ENCODE measurements at regions not wholly inside any gene's neighbourhood (a gene's known extent, or its start where the extent isn't known, plus 50 kb on each side); places are given as distances from the start of the nearest gene placed in this dataset.

DNA sequence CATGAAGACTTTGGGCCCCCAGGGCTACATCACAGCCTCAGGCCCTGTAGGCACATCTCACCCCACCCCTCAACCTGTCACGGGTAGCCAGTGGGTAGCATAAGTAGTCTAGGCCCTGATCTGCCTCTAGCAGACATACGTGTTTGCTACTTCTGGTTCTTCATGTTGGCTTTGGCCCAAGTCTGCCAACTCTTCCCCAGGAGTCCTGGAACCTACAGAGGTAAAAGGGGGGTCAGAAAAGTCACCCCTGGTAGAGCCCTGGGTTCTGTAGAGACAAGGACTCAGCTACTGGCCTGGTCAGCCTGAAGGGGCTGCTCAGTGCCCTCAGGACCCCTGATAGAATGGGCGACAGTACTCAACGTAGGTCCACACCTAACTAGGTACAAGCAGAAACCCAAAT, 67.5 kb upstream of the UNC5B start:
- ATAC-seq (replicated peaks in 1 of 4) (no peak), DNase-seq (no peak)
- Mint-ChIP-seq H3K4me3 (no peak overlapping the region), H3K36me3 (no peaks in the 10 kb centered on the region), H3K27ac (no peak overlapping the region), H3K4me1 (no peaks in the 10 kb centered on the region), H3K27me3 (no peaks in the 10 kb centered on the region), H3K9me3 (no peaks in the 10 kb centered on the region)
- no peaks in the 10 kb centered on the region for H3K36me3 ChIP-seq (ENCODE audit: control insufficient read depth in 2 of 2, extremely low read depth in 1 of 2, insufficient read depth in 1 of 2, low read length in 1 of 2)
- H3K9me3 ChIP-seq, result no peaks in the 10 kb centered on the region
- H3K27ac ChIP-seq (ENCODE audit: low read length), result no peak overlapping the region
- 89% methylated on average over 2 of the region's 4 CpGs for WGBS (ENCODE audit: insufficient coverage)
- ChIA-PET CTCF (no interaction called here), POLR2A (no interaction called here)
- H3K27me3 ChIP-seq (replicated peaks in 1 of 2; ENCODE audit: control insufficient read depth in 2 of 2, extremely low read depth in 1 of 2, insufficient read depth in 2 of 2, low read length in 1 of 2), result peaks cover 0 to 13% of the 10 kb centered on the region in 2 experiments
- H3K4me1 ChIP-seq (ENCODE audit: control insufficient read depth in 1 of 2, extremely low read depth in 1 of 2, insufficient read depth in 2 of 2, low read length in 2 of 2), result no peaks in the 10 kb centered on the region
- no peak overlapping the region for H3K4me3 ChIP-seq (ENCODE audit: control insufficient read depth in 1 of 2, extremely low read depth in 1 of 2, low read length in 1 of 2)

DNA sequence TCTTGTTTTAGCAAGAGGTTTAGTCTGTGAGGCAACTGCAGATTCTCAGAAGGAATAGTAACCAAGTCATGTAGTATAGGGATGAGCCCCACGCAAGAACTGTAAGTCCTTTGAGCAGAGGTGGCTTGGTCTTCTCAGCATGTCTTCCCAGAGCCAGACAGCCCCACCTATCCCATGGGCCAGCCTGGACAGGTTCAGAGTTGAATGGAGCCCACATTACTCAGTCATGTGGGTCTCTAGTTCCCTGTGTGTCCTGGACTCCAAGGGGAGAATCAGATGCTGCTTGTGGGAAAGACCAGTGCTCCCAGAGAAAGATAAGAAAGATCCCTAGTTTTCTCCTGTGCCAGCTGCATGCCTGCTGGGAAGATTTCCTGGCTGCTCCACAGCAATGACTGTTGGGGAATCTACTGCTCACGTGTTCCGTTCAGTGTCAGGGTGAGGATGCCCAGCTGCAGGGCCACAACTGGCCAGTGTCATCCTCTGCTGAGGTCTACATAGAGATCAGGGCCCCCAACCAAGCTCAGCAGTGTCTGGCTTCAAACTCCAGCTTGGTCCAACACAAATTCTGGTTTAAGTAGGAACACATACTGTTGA, 66.9 kb upstream of the UNC5B start:
- DNase-seq, result no peak
- Mint-ChIP-seq H3K27me3 (no peaks in the 10 kb centered on the region), H3K4me1 (no peaks in the 10 kb centered on the region), H3K4me3 (no peak overlapping the region), H3K9me3 (no peaks in the 10 kb centered on the region), H3K27ac (no peak overlapping the region), H3K36me3 (no peaks in the 10 kb centered on the region)
- no peaks in the 10 kb centered on the region for H3K9me3 ChIP-seq
- peaks cover 0 to 13% of the 10 kb centered on the region in 2 experiments for H3K27me3 ChIP-seq (replicated peaks in 1 of 2; ENCODE audit: control insufficient read depth in 2 of 2, extremely low read depth in 1 of 2, insufficient read depth in 2 of 2, low read length in 1 of 2)
- ChIA-PET POLR2A (no interaction called here), CTCF (no interaction called here)
- WGBS (ENCODE audit: insufficient coverage), result 85% methylated on average over 3 of the region's 3 CpGs
- no peak overlapping the region for H3K27ac ChIP-seq (ENCODE audit: low read length)
- ATAC-seq (replicated peaks in 1 of 4), result no peak
- no peaks in the 10 kb centered on the region for H3K4me1 ChIP-seq (ENCODE audit: control insufficient read depth in 1 of 2, extremely low read depth in 1 of 2, insufficient read depth in 2 of 2, low read length in 2 of 2)
- H3K36me3 ChIP-seq (ENCODE audit: control insufficient read depth in 2 of 2, extremely low read depth in 1 of 2, insufficient read depth in 1 of 2, low read length in 1 of 2), result no peaks in the 10 kb centered on the region
- no peak overlapping the region for H3K4me3 ChIP-seq (ENCODE audit: control insufficient read depth in 1 of 2, extremely low read depth in 1 of 2, low read length in 1 of 2)

DNA sequence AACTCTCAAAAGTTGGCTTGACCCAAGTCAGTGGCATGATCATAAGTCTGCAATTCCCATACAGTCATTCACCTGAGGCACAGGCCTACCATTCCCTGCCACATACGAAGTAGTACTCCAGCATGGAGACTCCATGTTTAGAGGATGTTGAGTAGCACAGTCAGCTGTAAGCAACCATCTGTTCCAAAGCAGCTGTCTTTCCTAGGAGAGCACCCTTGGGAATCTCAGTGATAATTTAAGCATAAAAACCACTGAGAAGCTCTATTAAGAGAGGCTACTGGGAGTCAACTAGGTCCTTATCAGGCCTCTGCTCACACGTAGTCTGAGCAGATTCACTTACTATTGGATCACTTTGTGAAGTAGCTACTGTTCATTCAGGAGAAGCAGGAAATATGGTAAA, 61.6 kb upstream of the UNC5B start:
- no peak overlapping the region for H3K4me3 ChIP-seq (ENCODE audit: control insufficient read depth in 1 of 2, extremely low read depth in 1 of 2, low read length in 1 of 2)
- no peaks in the 10 kb centered on the region for H3K9me3 Mint-ChIP-seq
- no peaks in the 10 kb centered on the region for H3K36me3 Mint-ChIP-seq
- H3K4me1 Mint-ChIP-seq, result no peaks in the 10 kb centered on the region
- no peaks in the 10 kb centered on the region for H3K36me3 ChIP-seq (ENCODE audit: control insufficient read depth in 2 of 2, extremely low read depth in 1 of 2, insufficient read depth in 1 of 2, low read length in 1 of 2)
- H3K4me1 ChIP-seq (ENCODE audit: control insufficient read depth in 1 of 2, extremely low read depth in 1 of 2, insufficient read depth in 2 of 2, low read length in 2 of 2), result no peaks in the 10 kb centered on the region
- no peak overlapping the region for H3K27ac Mint-ChIP-seq
- no peak overlapping the region for H3K27ac ChIP-seq (ENCODE audit: low read length)
- DNase-seq (no peak), ATAC-seq (replicated peaks in 1 of 4) (no peak)
- ChIA-PET CTCF (no interaction called here), POLR2A (no interaction called here)
- H3K27me3 ChIP-seq (replicated peaks in 1 of 2; ENCODE audit: control insufficient read depth in 2 of 2, extremely low read depth in 1 of 2, insufficient read depth in 2 of 2, low read length in 1 of 2), result peaks cover 0 to 4% of the 10 kb centered on the region in 2 experiments
- 100% methylated on average over 1 of the region's 2 CpGs for WGBS (ENCODE audit: insufficient coverage)
- no peaks in the 10 kb centered on the region for H3K9me3 ChIP-seq
- H3K27me3 Mint-ChIP-seq, result no peaks in the 10 kb centered on the region
- H3K4me3 Mint-ChIP-seq, result no peak overlapping the region

DNA sequence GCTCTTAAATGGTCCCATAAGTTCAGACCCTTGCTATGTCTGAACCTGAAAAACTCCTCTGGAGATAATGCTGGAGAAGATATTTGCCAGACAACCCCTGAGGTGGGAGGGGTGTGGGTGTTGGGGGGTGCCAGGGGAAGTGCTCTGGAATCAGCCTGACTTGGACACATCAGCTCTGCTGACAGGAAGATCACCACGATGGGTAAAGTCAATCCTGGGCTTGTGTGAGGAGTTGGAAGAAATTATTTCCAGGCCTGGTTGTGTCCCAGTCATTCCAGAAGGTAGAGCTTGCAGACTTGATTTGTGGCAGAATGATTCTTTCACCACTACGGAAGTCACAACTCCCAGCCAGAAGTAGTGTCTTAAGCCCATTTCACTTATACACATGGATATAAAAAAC, 60.3 kb upstream of the UNC5B start:
- POLR2A ChIA-PET, result no interaction called here

DNA sequence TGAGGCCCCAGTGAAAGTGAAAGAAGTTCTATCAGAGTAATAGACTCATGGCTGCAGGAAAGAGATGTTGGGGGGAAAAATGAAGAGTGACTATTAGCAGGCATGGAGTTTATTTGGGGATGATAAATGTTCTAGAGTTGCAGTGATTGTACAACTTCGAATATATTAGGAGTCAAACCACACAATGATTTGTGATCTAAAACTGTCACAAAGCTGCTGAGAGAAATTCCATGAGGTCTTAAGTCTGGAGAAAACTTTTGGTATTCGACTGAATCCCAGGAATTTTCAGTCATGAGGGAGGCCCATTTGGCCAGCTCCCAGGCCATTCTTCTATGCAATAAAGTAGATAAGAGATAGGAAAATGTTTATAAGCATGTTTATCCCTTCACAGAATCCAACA, 55.9 kb upstream of the UNC5B start:
- H3K36me3 ChIP-seq (ENCODE audit: control insufficient read depth in 2 of 2, extremely low read depth in 1 of 2, insufficient read depth in 1 of 2, low read length in 1 of 2), result no peaks in the 10 kb centered on the region
- H3K4me1 ChIP-seq (ENCODE audit: control insufficient read depth in 1 of 2, extremely low read depth in 1 of 2, insufficient read depth in 2 of 2, low read length in 2 of 2), result no peaks in the 10 kb centered on the region
- no peak for DNase-seq
- no peak overlapping the region for H3K27ac Mint-ChIP-seq
- no peaks in the 10 kb centered on the region for H3K27me3 Mint-ChIP-seq
- no peak overlapping the region for H3K27ac ChIP-seq (ENCODE audit: low read length)
- H3K27me3 ChIP-seq (replicated peaks in 1 of 2; ENCODE audit: control insufficient read depth in 2 of 2, extremely low read depth in 1 of 2, insufficient read depth in 2 of 2, low read length in 1 of 2), result no peaks in the 10 kb centered on the region
- ATAC-seq (replicated peaks in 1 of 4), result no peak
- no peak overlapping the region for H3K4me3 ChIP-seq (ENCODE audit: control insufficient read depth in 1 of 2, extremely low read depth in 1 of 2, low read length in 1 of 2)
- no peaks in the 10 kb centered on the region for H3K9me3 ChIP-seq
- 50% methylated on average over 1 of the region's 2 CpGs for WGBS (ENCODE audit: insufficient coverage)
- H3K36me3 Mint-ChIP-seq, result no peaks in the 10 kb centered on the region
- no peaks in the 10 kb centered on the region for H3K4me1 Mint-ChIP-seq
- ChIA-PET POLR2A (no interaction called here), CTCF (no interaction called here)
- H3K4me3 Mint-ChIP-seq, result no peak overlapping the region
- no peaks in the 10 kb centered on the region for H3K9me3 Mint-ChIP-seq

More for the DNA sequence above, 60.3 kb upstream of the UNC5B start:
- CTCF ChIA-PET, result interaction anchor here in 1 of 2 donors (0.9 kb wide), 1 partner anchor 10 kb away, joined by 3 read pairs; no protein-coding TSS in a partner anchor
- H3K4me1 ChIP-seq (ENCODE audit: control insufficient read depth in 1 of 2, extremely low read depth in 1 of 2, insufficient read depth in 2 of 2, low read length in 2 of 2), result no peaks in the 10 kb centered on the region
- H3K36me3 ChIP-seq (ENCODE audit: control insufficient read depth in 2 of 2, extremely low read depth in 1 of 2, insufficient read depth in 1 of 2, low read length in 1 of 2), result no peaks in the 10 kb centered on the region
- no peak overlapping the region for H3K4me3 ChIP-seq (ENCODE audit: control insufficient read depth in 1 of 2, extremely low read depth in 1 of 2, low read length in 1 of 2)
- Mint-ChIP-seq H3K27ac (no peak overlapping the region), H3K36me3 (no peaks in the 10 kb centered on the region), H3K9me3 (no peaks in the 10 kb centered on the region), H3K4me1 (no peaks in the 10 kb centered on the region), H3K4me3 (no peak overlapping the region), H3K27me3 (no peaks in the 10 kb centered on the region)
- peaks cover 0 to 4% of the 10 kb centered on the region in 2 experiments for H3K27me3 ChIP-seq (replicated peaks in 1 of 2; ENCODE audit: control insufficient read depth in 2 of 2, extremely low read depth in 1 of 2, insufficient read depth in 2 of 2, low read length in 1 of 2)
- DNase-seq (no peak), ATAC-seq (replicated peaks in 1 of 4) (no peak)
- H3K27ac ChIP-seq (ENCODE audit: low read length), result no peak overlapping the region
- WGBS (ENCODE audit: insufficient coverage), result no CpG with 5 or more reads among the region's 2 CpGs
- no peaks in the 10 kb centered on the region for H3K9me3 ChIP-seq

DNA sequence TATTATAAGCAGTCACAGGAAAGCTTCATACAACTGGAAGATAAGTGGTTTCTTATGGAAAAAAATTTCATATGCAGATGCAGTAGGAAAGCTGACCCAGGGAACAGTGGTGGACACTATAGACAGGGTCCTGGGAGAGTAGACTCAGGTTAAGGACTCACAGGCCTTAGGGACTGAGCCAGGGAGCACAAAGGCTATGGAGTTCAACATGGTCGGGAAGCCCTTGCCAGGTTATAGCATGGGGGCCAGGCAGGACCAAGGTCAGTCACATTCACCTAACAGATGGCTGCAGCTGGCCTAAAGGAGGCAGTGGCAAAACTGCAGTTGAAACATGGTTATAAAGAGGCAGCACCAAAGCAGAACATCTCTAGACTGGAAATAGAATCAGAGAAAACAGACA, 54.9 kb upstream of the UNC5B start:
- Mint-ChIP-seq H3K27ac (no peak overlapping the region), H3K27me3 (no peaks in the 10 kb centered on the region), H3K9me3 (no peaks in the 10 kb centered on the region), H3K4me3 (no peak overlapping the region), H3K36me3 (no peaks in the 10 kb centered on the region), H3K4me1 (no peaks in the 10 kb centered on the region)
- Histone ChIP-seq H3K36me3 (ENCODE audit: control insufficient read depth in 2 of 2, extremely low read depth in 1 of 2, insufficient read depth in 1 of 2, low read length in 1 of 2) (no peaks in the 10 kb centered on the region), H3K27me3 (replicated peaks in 1 of 2; ENCODE audit: control insufficient read depth in 2 of 2, extremely low read depth in 1 of 2, insufficient read depth in 2 of 2, low read length in 1 of 2) (no peaks in the 10 kb centered on the region), H3K9me3 (no peaks in the 10 kb centered on the region), H3K4me3 (ENCODE audit: control insufficient read depth in 1 of 2, extremely low read depth in 1 of 2, low read length in 1 of 2) (no peak overlapping the region), H3K4me1 (ENCODE audit: control insufficient read depth in 1 of 2, extremely low read depth in 1 of 2, insufficient read depth in 2 of 2, low read length in 2 of 2) (no peaks in the 10 kb centered on the region), H3K27ac (ENCODE audit: low read length) (no peak overlapping the region)
- CTCF ChIA-PET, result no interaction called here
- no CpG with 5 or more reads among the region's 1 CpG for WGBS (ENCODE audit: insufficient coverage)
- no peak for DNase-seq
- POLR2A ChIA-PET, result no interaction called here
- ATAC-seq (replicated peaks in 1 of 4), result no peak

DNA sequence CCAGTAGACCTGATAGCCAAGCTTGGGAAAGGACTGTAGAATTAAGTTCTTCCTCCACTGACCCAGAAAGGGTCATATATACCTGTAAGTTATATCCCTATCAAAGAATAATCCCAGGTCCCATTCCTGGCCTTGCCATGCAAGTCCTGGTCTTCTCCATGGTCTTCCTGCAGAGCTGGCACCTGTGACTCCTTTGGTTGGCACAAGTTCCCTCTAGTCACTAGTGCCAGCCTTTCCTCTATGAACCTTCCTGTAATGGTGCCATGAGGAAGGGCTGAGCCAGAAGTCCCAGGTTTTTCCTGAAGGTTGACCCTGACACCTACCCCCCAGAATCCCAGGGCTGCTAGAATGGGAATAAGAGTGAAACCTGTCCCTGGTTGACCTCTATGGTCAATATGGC, 54.1 kb upstream of the UNC5B start:
- POLR2A ChIA-PET, result no interaction called here
- Histone ChIP-seq H3K27ac (ENCODE audit: low read length) (no peak overlapping the region), H3K27me3 (replicated peaks in 1 of 2; ENCODE audit: control insufficient read depth in 2 of 2, extremely low read depth in 1 of 2, insufficient read depth in 2 of 2, low read length in 1 of 2) (no peaks in the 10 kb centered on the region), H3K36me3 (ENCODE audit: control insufficient read depth in 2 of 2, extremely low read depth in 1 of 2, insufficient read depth in 1 of 2, low read length in 1 of 2) (no peaks in the 10 kb centered on the region), H3K9me3 (no peaks in the 10 kb centered on the region), H3K4me3 (ENCODE audit: control insufficient read depth in 1 of 2, extremely low read depth in 1 of 2, low read length in 1 of 2) (no peak overlapping the region), H3K4me1 (ENCODE audit: control insufficient read depth in 1 of 2, extremely low read depth in 1 of 2, insufficient read depth in 2 of 2, low read length in 2 of 2) (no peaks in the 10 kb centered on the region)
- ATAC-seq (replicated peaks in 1 of 4) (no peak), DNase-seq (no peak)
- peaks cover 0 to 3% of the 10 kb centered on the region in 2 donors for H3K27me3 Mint-ChIP-seq
- no peaks in the 10 kb centered on the region for H3K36me3 Mint-ChIP-seq
- H3K27ac Mint-ChIP-seq, result no peak overlapping the region
- CTCF ChIA-PET, result no interaction called here
- H3K9me3 Mint-ChIP-seq, result no peaks in the 10 kb centered on the region
- H3K4me3 Mint-ChIP-seq, result no peak overlapping the region
- H3K4me1 Mint-ChIP-seq, result no peaks in the 10 kb centered on the region
